Natural killer cell (primary cell): ENCODE measurements at regions not wholly inside any gene's neighbourhood (a gene's known extent, or its start where the extent isn't known, plus 50 kb on each side); places are given as distances from the start of the nearest gene placed in this dataset.
"Not testable (repeated sequence)": the region's sequence is repeated elsewhere in the genome, so short reads cannot be mapped to it uniquely, and the experiment has no call there.

Source experiments
- ATAC-seq, 3 donors: fragments of 150-1000 bp in 2 of 3; fragments of 200-7000 bp in 1 of 3; cut with Tn5 transposase; 1 replicate in 1 of 3; 2 replicates in 2 of 3; pipeline ENCODE4 v1.10.0; 2021; ENCODE audit warnings: mild to moderate bottlenecking in 2 of 3, moderate library complexity in 2 of 3
- DNase-seq, 2 donors: peaks; one replicate each; pipeline versions ENCODE4 v3.0.0 to v3.0.0-alpha.2; 2013 to 2021; ENCODE audit warnings: mixed read lengths in 1 of 2
- H3K27ac ChIP-seq: one replicate; pipeline ENCODE4 v1.5.1; 2013; ENCODE audit warnings: mild to moderate bottlenecking, low read length
- H3K27me3 ChIP-seq: one replicate; pipeline ENCODE4 v1.6.1; 2013; ENCODE audit warnings: low read length; ENCODE audit not compliant: control insufficient read depth, insufficient read depth
- H3K36me3 ChIP-seq: one replicate; pipeline ENCODE4 v1.6.1; 2013; ENCODE audit warnings: low read length; ENCODE audit not compliant: control insufficient read depth, insufficient read depth
- H3K4me1 ChIP-seq: one replicate; pipeline ENCODE4 v1.6.1; 2013; ENCODE audit warnings: low read length; ENCODE audit not compliant: control insufficient read depth, insufficient read depth
- H3K4me3 ChIP-seq: one replicate; pipeline ENCODE4 v1.5.1; 2013; ENCODE audit warnings: low read length
- H3K9me3 ChIP-seq: one replicate; pipeline ENCODE4 v1.6.1; 2013; ENCODE audit warnings: low read length; ENCODE audit not compliant: control insufficient read depth, insufficient read depth
- H3K27ac Mint-ChIP-seq, 2 donors: one replicate each; pipeline ENCODE4 v1.8.0; 2022; ENCODE audit warnings: mild to moderate bottlenecking in 2 of 2, mixed read lengths in 2 of 2, moderate library complexity in 1 of 2
- H3K27me3 Mint-ChIP-seq, 2 donors: one replicate each; pipeline ENCODE4 v1.8.0; 2022; ENCODE audit warnings: low read depth in 2 of 2, mixed read lengths in 2 of 2
- H3K36me3 Mint-ChIP-seq: one replicate; pipeline ENCODE4 v1.8.0; 2022; ENCODE audit warnings: mixed read lengths
- H3K4me1 Mint-ChIP-seq, 2 donors: one replicate each; pipeline ENCODE4 v1.8.0; 2022; ENCODE audit warnings: mixed read lengths in 2 of 2
- H3K4me3 Mint-ChIP-seq: one replicate; pipeline ENCODE4 v1.8.0; 2022; ENCODE audit warnings: mild to moderate bottlenecking, moderate library complexity, mixed read lengths
- H3K9me3 Mint-ChIP-seq, 2 donors: one replicate each; pipeline ENCODE4 v1.8.0; 2022; ENCODE audit warnings: mixed read lengths in 2 of 2
- CTCF ChIP-seq: fragments of 200-600 bp; IDR thresholded peaks from one replicate; pipeline ENCODE4 v1.8.0; 2022; ENCODE audit warnings: antibody characterized with exemption
- WGBS: methylation state at CpG from one replicate; pipeline ENCODE4 v1.1.7; 2013; ENCODE audit warnings: missing lambda C conversion rate; ENCODE audit not compliant: insufficient coverage; 5-methylcytosine and 5-hydroxymethylcytosine counted together
- intact Hi-C: fragments of 100-400 bp; cut with micrococcal nuclease; formaldehyde crosslinking; loops from one replicate; pipeline ENCODE4 v1.14.2; 2022

GRCh38 chrX:121754301-121754700 lies 706.9 kb downstream of the GLUD2 start:
- Mint-ChIP-seq H3K36me3 (no peaks in the 10 kb centered on the region), H3K9me3 (peaks cover 4 to 10% of the 10 kb centered on the region in 2 donors), H3K27ac (no peak overlapping the region), H3K4me3 (no peak overlapping the region), H3K27me3 (no peaks in the 10 kb centered on the region), H3K4me1 (no peaks in the 10 kb centered on the region)
- intact Hi-C loops, result no loop called here
- 69% methylated on average over 2 of the region's 2 CpGs for WGBS
- no peaks in the 10 kb centered on the region for H3K27me3 ChIP-seq
- no peaks in the 10 kb centered on the region for H3K4me1 ChIP-seq
- DNase-seq, result no peak
- no peak overlapping the region for H3K27ac ChIP-seq
- no peaks in the 10 kb centered on the region for H3K9me3 ChIP-seq
- H3K36me3 ChIP-seq, result no peaks in the 10 kb centered on the region
- H3K4me3 ChIP-seq, result no peak overlapping the region
- no peak for ATAC-seq
- no peak for TF ChIP-seq CTCF

- no peaks in the 10 kb centered on the region for H3K4me1 Mint-ChIP-seq
- no peak for ATAC-seq
- H3K27me3 ChIP-seq, result no peaks in the 10 kb centered on the region
- no peak for DNase-seq
- no peaks in the 10 kb centered on the region for H3K9me3 ChIP-seq
- no peak overlapping the region for H3K4me3 ChIP-seq
- H3K36me3 Mint-ChIP-seq, result no peaks in the 10 kb centered on the region
- peaks cover 2 to 10% of the 10 kb centered on the region in 2 donors for H3K9me3 Mint-ChIP-seq
- no peaks in the 10 kb centered on the region for H3K36me3 ChIP-seq
- 44% methylated on average over 2 of the region's 3 CpGs for WGBS
- H3K27me3 Mint-ChIP-seq, result no peaks in the 10 kb centered on the region
- H3K4me3 Mint-ChIP-seq, result no peak overlapping the region
- TF ChIP-seq CTCF, result no peak
- H3K27ac ChIP-seq, result no peak overlapping the region
- intact Hi-C loops, result no loop called here
- H3K27ac Mint-ChIP-seq, result no peak overlapping the region
- no peaks in the 10 kb centered on the region for H3K4me1 ChIP-seq
Measured at GRCh38 chrX:121755541-121755940, 708.1 kb downstream of the GLUD2 start.

- Histone ChIP-seq H3K9me3 (no peaks in the 10 kb centered on the region), H3K4me1 (no peaks in the 10 kb centered on the region), H3K36me3 (no peaks in the 10 kb centered on the region), H3K27me3 (no peaks in the 10 kb centered on the region), H3K27ac (no peak overlapping the region), H3K4me3 (no peak overlapping the region)
- H3K36me3 Mint-ChIP-seq, result no peaks in the 10 kb centered on the region
- intact Hi-C loops, result no loop called here
- ATAC-seq, result no peak
- H3K27ac Mint-ChIP-seq, result no peak overlapping the region
- no peaks in the 10 kb centered on the region for H3K27me3 Mint-ChIP-seq
- no CpG with 5 or more reads among the region's 6 CpGs for WGBS
- DNase-seq, result no peak
- no peak for TF ChIP-seq CTCF
- H3K4me1 Mint-ChIP-seq, result no peaks in the 10 kb centered on the region
- no peak overlapping the region for H3K4me3 Mint-ChIP-seq
- peaks cover 0 to 3% of the 10 kb centered on the region in 2 donors for H3K9me3 Mint-ChIP-seq
Measured at GRCh38 chrX:121761845-121762244, 714.4 kb downstream of the GLUD2 start.

- Mint-ChIP-seq H3K27me3 (no peaks in the 10 kb centered on the region), H3K27ac (no peak overlapping the region), H3K9me3 (peaks cover 0 to 5% of the 10 kb centered on the region in 2 donors), H3K36me3 (no peaks in the 10 kb centered on the region), H3K4me3 (no peak overlapping the region), H3K4me1 (no peaks in the 10 kb centered on the region)
- Histone ChIP-seq H3K27ac (no peak overlapping the region), H3K27me3 (no peaks in the 10 kb centered on the region), H3K4me3 (no peak overlapping the region), H3K4me1 (no peaks in the 10 kb centered on the region), H3K9me3 (no peaks in the 10 kb centered on the region), H3K36me3 (no peaks in the 10 kb centered on the region)
- no CpG with 5 or more reads among the region's 4 CpGs for WGBS
- ATAC-seq (no peak), DNase-seq (no peak)
- intact Hi-C loops, result no loop called here
- TF ChIP-seq CTCF, result no peak
Measured at GRCh38 chrX:121763671-121764070, 716.3 kb downstream of the GLUD2 start.

GRCh38 chrX:121768210-121768609 lies 720.8 kb downstream of the GLUD2 start:
- H3K4me1 Mint-ChIP-seq, H3K27ac Mint-ChIP-seq, H3K4me3 ChIP-seq, H3K27ac ChIP-seq, intact Hi-C loops, H3K4me1 ChIP-seq, ATAC-seq, H3K27me3 ChIP-seq, H3K4me3 Mint-ChIP-seq, H3K9me3 ChIP-seq, H3K36me3 ChIP-seq, H3K36me3 Mint-ChIP-seq, H3K9me3 Mint-ChIP-seq, H3K27me3 Mint-ChIP-seq, DNase-seq: not testable (repeated sequence)
- no CpG with 5 or more reads among the region's 3 CpGs for WGBS
